ENCODE measurements at regions not wholly inside any gene's neighbourhood (a gene's known extent, or its start where the extent isn't known, plus 50 kb on each side); places are given as distances from the start of the nearest gene placed in this dataset.

- Histone ChIP-seq H2BK120ac (ENCODE audit: insufficient read depth, low read length, poor library complexity) (no peak overlapping the region), H3K4me3 (ENCODE audit: low read depth, low read length) (no peak overlapping the region), H3K9ac (ENCODE audit: low read length) (no peak overlapping the region), H4K12ac (ENCODE audit: low read depth, low read length) (no peak overlapping the region), H3K36me3 (ENCODE audit: control insufficient read depth in 1 of 2, insufficient read depth in 2 of 2, low read length in 2 of 2) (no peaks in the 10 kb centered on the region), H3K23ac (ENCODE audit: low read length) (no peak overlapping the region), H2BK5ac (ENCODE audit: low read depth, low read length, poor library complexity) (no peak overlapping the region), H2AFZ (ENCODE audit: insufficient read depth, low read length, poor library complexity) (no peak overlapping the region), H3K79me2 (ENCODE audit: control insufficient read depth, insufficient read depth, low read length, poor library complexity) (no peaks in the 10 kb centered on the region), H3K27me3 (ENCODE audit: insufficient read depth, low read length) (no peaks in the 10 kb centered on the region), H3K18ac (ENCODE audit: low read length) (no peak overlapping the region), H3K4ac (ENCODE audit: low read depth, low read length) (no peak overlapping the region), H4K8ac (ENCODE audit: low read depth, low read length) (no peak overlapping the region), H3K14ac (ENCODE audit: low read length) (no peak overlapping the region), H2BK12ac (ENCODE audit: low read length) (no peak overlapping the region), H2AK5ac (ENCODE audit: low read length) (no peak overlapping the region), H3K27ac (ENCODE audit: low read depth, low read length) (no peak overlapping the region), H3K9me3 (ENCODE audit: insufficient read depth, low read depth, low read length) (no peaks in the 10 kb centered on the region), H3K4me1 (ENCODE audit: control insufficient read depth in 1 of 2, insufficient read depth in 2 of 2, low read length in 2 of 2) (no peaks in the 10 kb centered on the region), H4K91ac (ENCODE audit: low read depth, low read length) (no peak overlapping the region), H3K79me1 (ENCODE audit: low read length) (no peaks in the 10 kb centered on the region), H3K4me2 (ENCODE audit: low read length) (no peak overlapping the region)
- no CpG with 5 or more reads among the region's 3 CpGs for WGBS (ENCODE audit: extremely low coverage, insufficient coverage, insufficient read length)
- no peak for DNase-seq
Measured at GRCh38 chr6:142644866-142645265, 300.1 kb downstream of the HIVEP2 start.

GRCh38 chr6:142645663-142646062 is 299.3 kb downstream of the HIVEP2 start:
- Histone ChIP-seq H4K91ac (ENCODE audit: low read depth, low read length) (no peak overlapping the region), H3K79me2 (ENCODE audit: control insufficient read depth, insufficient read depth, low read length, poor library complexity) (no peaks in the 10 kb centered on the region), H3K23ac (ENCODE audit: low read length) (no peak overlapping the region), H3K36me3 (ENCODE audit: control insufficient read depth in 1 of 2, insufficient read depth in 2 of 2, low read length in 2 of 2) (no peaks in the 10 kb centered on the region), H2BK12ac (ENCODE audit: low read length) (no peak overlapping the region), H2BK5ac (ENCODE audit: low read depth, low read length, poor library complexity) (no peak overlapping the region), H2AK5ac (ENCODE audit: low read length) (no peak overlapping the region), H3K14ac (ENCODE audit: low read length) (no peak overlapping the region), H3K4me2 (ENCODE audit: low read length) (no peak overlapping the region), H3K9me3 (ENCODE audit: insufficient read depth, low read depth, low read length) (no peaks in the 10 kb centered on the region), H3K4me1 (ENCODE audit: control insufficient read depth in 1 of 2, insufficient read depth in 2 of 2, low read length in 2 of 2) (no peaks in the 10 kb centered on the region), H3K79me1 (ENCODE audit: low read length) (no peaks in the 10 kb centered on the region), H2AFZ (ENCODE audit: insufficient read depth, low read length, poor library complexity) (no peak overlapping the region), H3K4ac (ENCODE audit: low read depth, low read length) (no peak overlapping the region), H2BK120ac (ENCODE audit: insufficient read depth, low read length, poor library complexity) (no peak overlapping the region), H3K4me3 (ENCODE audit: low read depth, low read length) (no peak overlapping the region), H4K8ac (ENCODE audit: low read depth, low read length) (no peak overlapping the region), H3K18ac (ENCODE audit: low read length) (no peak overlapping the region), H4K12ac (ENCODE audit: low read depth, low read length) (no peak overlapping the region), H3K27me3 (ENCODE audit: insufficient read depth, low read length) (no peaks in the 10 kb centered on the region), H3K9ac (ENCODE audit: low read length) (no peak overlapping the region), H3K27ac (ENCODE audit: low read depth, low read length) (no peak overlapping the region)
- WGBS (ENCODE audit: extremely low coverage, insufficient coverage, insufficient read length): no CpG with 5 or more reads among the region's 2 CpGs
- DNase-seq: no peak

- H3K23ac ChIP-seq (ENCODE audit: low read length): no peak overlapping the region
- no peaks in the 10 kb centered on the region for H3K4me1 ChIP-seq (ENCODE audit: control insufficient read depth in 1 of 2, insufficient read depth in 2 of 2, low read length in 2 of 2)
- no peak overlapping the region for H3K9ac ChIP-seq (ENCODE audit: low read length)
- H2BK120ac ChIP-seq (ENCODE audit: insufficient read depth, low read length, poor library complexity): no peak overlapping the region
- no peak overlapping the region for H4K12ac ChIP-seq (ENCODE audit: low read depth, low read length)
- DNase-seq: no peak
- H3K4me2 ChIP-seq (ENCODE audit: low read length): no peak overlapping the region
- no peak overlapping the region for H4K91ac ChIP-seq (ENCODE audit: low read depth, low read length)
- no peak overlapping the region for H3K4me3 ChIP-seq (ENCODE audit: low read depth, low read length)
- H3K18ac ChIP-seq (ENCODE audit: low read length): no peak overlapping the region
- no peaks in the 10 kb centered on the region for H3K79me2 ChIP-seq (ENCODE audit: control insufficient read depth, insufficient read depth, low read length, poor library complexity)
- H2AFZ ChIP-seq (ENCODE audit: insufficient read depth, low read length, poor library complexity): no peak overlapping the region
- no peaks in the 10 kb centered on the region for H3K27me3 ChIP-seq (ENCODE audit: insufficient read depth, low read length)
- no peak overlapping the region for H3K14ac ChIP-seq (ENCODE audit: low read length)
- no peaks in the 10 kb centered on the region for H3K79me1 ChIP-seq (ENCODE audit: low read length)
- H3K27ac ChIP-seq (ENCODE audit: low read depth, low read length): no peak overlapping the region
- no peaks in the 10 kb centered on the region for H3K36me3 ChIP-seq (ENCODE audit: control insufficient read depth in 1 of 2, insufficient read depth in 2 of 2, low read length in 2 of 2)
- no peaks in the 10 kb centered on the region for H3K9me3 ChIP-seq (ENCODE audit: insufficient read depth, low read depth, low read length)
- WGBS (ENCODE audit: extremely low coverage, insufficient coverage, insufficient read length): no CpG with 5 or more reads among the region's 6 CpGs
- H3K4ac ChIP-seq (ENCODE audit: low read depth, low read length): no peak overlapping the region
- H4K8ac ChIP-seq (ENCODE audit: low read depth, low read length): no peak overlapping the region
- no peak overlapping the region for H2AK5ac ChIP-seq (ENCODE audit: low read length)
- H2BK5ac ChIP-seq (ENCODE audit: low read depth, low read length, poor library complexity): no peak overlapping the region
- H2BK12ac ChIP-seq (ENCODE audit: low read length): no peak overlapping the region
Measured at GRCh38 chr6:142647449-142648035, 297.4 kb downstream of the HIVEP2 start.

GRCh38 chr6:142648036-142648451 is 296.9 kb downstream of the HIVEP2 start:
- H3K18ac ChIP-seq (ENCODE audit: low read length): no peak overlapping the region
- H4K8ac ChIP-seq (ENCODE audit: low read depth, low read length): no peak overlapping the region
- WGBS (ENCODE audit: extremely low coverage, insufficient coverage, insufficient read length): no CpG with 5 or more reads among the region's 3 CpGs
- no peak overlapping the region for H3K27ac ChIP-seq (ENCODE audit: low read depth, low read length)
- no peak overlapping the region for H3K14ac ChIP-seq (ENCODE audit: low read length)
- no peaks in the 10 kb centered on the region for H3K36me3 ChIP-seq (ENCODE audit: control insufficient read depth in 1 of 2, insufficient read depth in 2 of 2, low read length in 2 of 2)
- H2BK12ac ChIP-seq (ENCODE audit: low read length): no peak overlapping the region
- H4K12ac ChIP-seq (ENCODE audit: low read depth, low read length): no peak overlapping the region
- H3K79me1 ChIP-seq (ENCODE audit: low read length): no peaks in the 10 kb centered on the region
- H3K23ac ChIP-seq (ENCODE audit: low read length): no peak overlapping the region
- H3K27me3 ChIP-seq (ENCODE audit: insufficient read depth, low read length): no peaks in the 10 kb centered on the region
- H3K9ac ChIP-seq (ENCODE audit: low read length): no peak overlapping the region
- H2AK5ac ChIP-seq (ENCODE audit: low read length): no peak overlapping the region
- H2BK5ac ChIP-seq (ENCODE audit: low read depth, low read length, poor library complexity): no peak overlapping the region
- no peak overlapping the region for H2AFZ ChIP-seq (ENCODE audit: insufficient read depth, low read length, poor library complexity)
- DNase-seq: peak in 1 of 2 donors; percentile 69
- no peaks in the 10 kb centered on the region for H3K9me3 ChIP-seq (ENCODE audit: insufficient read depth, low read depth, low read length)
- H3K4me2 ChIP-seq (ENCODE audit: low read length): no peak overlapping the region
- no peaks in the 10 kb centered on the region for H3K4me1 ChIP-seq (ENCODE audit: control insufficient read depth in 1 of 2, insufficient read depth in 2 of 2, low read length in 2 of 2)
- no peaks in the 10 kb centered on the region for H3K79me2 ChIP-seq (ENCODE audit: control insufficient read depth, insufficient read depth, low read length, poor library complexity)
- H3K4ac ChIP-seq (ENCODE audit: low read depth, low read length): no peak overlapping the region
- H2BK120ac ChIP-seq (ENCODE audit: insufficient read depth, low read length, poor library complexity): no peak overlapping the region
- no peak overlapping the region for H3K4me3 ChIP-seq (ENCODE audit: low read depth, low read length)
- no peak overlapping the region for H4K91ac ChIP-seq (ENCODE audit: low read depth, low read length)

All from trophoblast cell (in vitro differentiated cells and primary cell).